ENCODE measurements at regions not wholly inside any gene's neighbourhood (a gene's known extent, or its start where the extent isn't known, plus 50 kb on each side); places are given as distances from the start of the nearest gene placed in this dataset.

DNA sequence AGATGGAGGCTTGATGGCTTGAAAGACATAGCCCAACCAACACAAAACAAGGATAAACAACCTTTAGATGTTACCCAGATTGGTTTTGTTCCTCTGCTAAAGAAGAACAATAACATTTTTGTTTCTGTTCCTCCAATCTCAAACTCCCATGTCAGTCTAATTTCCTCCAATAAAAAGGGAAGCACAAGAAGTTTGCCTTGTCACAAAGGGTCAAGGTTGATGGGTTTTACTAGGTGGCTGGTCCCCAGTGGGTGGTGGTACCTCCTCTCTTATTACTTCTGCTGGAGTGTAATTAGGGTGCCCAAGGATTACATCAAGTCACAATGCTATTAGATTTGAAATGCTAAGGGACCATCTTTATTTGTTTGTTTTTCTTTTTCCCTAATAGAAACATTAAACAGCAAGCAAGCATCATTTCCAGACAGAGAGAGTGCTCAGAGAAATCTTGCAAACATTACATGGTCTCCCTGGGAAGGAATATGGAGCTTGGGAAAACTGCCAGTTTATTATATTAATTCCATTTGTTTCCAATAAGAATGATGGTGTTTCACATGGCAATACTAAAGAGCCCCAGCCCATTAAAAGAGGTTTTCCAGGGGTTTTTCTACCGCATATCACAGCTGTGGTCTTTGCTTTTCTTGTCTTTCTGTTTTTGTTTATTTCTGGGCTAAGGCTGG, 78.3 kb upstream of the AOAH start:
- DNase-seq (ENCODE audit: insufficient read length, low spot score) = no peak
- FAIRE-seq = peak; percentile 54

DNA sequence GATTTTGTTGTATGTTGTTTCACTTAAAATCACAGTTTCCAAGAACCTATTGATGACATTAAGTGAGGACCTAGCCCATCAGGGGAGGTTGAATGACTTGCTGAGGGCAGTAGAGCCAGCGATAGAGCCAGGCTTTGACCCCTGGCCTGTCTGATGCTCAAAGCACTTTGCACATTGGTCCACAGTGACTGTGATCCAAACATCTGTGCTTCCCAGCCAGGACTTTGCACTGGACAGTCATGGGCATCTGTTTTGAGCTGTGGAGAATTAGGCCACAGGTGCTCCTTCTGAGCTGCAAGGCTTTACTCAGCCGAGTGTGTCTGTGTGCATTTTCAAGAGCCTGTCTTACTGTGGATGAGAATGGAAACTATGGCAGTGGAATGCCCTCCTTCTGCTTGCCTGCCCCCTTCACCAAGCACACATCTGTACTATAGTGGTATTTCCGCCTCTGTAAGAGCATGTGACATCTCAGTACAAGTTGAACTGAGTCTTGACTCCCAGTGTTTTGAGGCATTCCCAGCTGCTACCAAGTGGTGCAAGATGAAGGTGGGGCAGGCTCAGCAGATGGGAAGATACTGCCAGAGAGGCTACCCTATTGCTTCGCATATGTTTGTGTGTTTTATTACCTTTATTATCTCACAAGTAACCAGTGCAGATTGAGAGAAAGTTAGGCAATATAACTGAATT, 72.7 kb upstream of the AOAH start:
- DNase-seq (ENCODE audit: insufficient read length, low spot score) (no peak), FAIRE-seq (no peak)

DNA sequence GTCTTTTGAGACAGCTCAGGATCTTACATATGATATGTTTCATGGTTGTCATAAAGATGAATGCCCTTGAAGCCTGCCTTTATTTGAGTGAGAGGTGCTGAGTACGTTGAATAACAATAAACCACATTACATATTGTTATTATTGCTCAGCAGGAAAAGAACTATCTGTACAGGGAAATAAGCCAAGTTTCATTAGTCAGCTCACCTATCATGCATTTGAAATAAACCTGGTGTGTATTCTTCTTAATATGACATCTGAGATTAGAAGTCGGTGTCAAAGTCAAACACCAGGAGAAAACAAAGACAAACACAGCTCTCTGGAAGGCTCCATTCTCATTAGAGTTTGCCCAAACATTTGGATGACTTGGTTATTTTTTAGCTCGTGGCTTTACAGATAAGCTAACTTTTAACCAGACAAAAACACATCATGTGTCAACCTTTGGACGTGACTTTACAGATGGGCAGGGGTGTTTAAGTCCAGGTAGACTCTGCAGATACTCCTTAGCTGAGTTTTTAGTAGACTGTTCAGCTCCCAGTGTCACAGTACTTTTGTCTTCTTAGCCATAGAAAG, 71.2 kb upstream of the AOAH start:
- DNase-seq (ENCODE audit: insufficient read length, low spot score) = no peak
- FAIRE-seq = no peak

DNA sequence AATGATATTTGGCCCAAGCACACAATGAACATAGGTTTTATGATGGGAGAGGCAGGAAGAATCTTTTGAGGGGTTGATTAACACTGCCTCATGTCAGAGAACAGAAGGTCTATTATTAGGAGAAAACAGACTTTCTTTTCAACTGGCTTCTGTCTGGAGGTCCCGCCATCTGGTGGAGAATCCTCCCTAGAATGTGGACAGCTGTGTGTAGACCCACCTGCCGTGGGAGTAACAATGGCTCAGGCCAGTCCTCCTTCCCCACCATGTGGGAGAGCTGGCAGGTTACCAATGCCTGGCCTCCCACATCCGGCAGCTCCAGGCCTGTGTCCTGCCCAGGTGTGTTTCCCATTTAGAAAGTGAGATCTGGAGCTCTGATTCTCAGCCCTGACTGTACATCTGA, 70.4 kb upstream of the AOAH start:
- no peak for DNase-seq (ENCODE audit: insufficient read length, low spot score)

DNA sequence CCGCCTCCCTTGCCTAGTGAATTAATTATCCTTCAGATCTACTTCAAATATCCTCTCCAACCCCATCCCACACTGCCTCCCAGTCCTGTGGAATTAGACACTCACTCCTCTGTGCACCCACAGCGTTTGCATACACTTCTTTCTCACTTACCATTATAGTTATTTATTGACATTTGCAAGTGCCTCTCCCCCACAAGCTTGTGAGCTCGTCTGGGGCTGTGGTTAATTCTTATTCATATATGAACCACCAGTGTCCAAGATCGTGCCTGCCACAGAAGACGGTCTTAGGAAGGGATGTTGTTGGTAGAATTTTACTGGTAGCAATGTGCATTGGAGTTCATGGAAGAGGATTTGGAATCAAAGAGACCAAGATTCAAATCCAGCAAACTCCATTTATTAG, 68.1 kb upstream of the AOAH start:
- DNase-seq (ENCODE audit: insufficient read length, low spot score) (no peak), FAIRE-seq (peak; percentile 63)

More for the DNA sequence above, 70.4 kb upstream of the AOAH start:
- no peak for FAIRE-seq

DNA sequence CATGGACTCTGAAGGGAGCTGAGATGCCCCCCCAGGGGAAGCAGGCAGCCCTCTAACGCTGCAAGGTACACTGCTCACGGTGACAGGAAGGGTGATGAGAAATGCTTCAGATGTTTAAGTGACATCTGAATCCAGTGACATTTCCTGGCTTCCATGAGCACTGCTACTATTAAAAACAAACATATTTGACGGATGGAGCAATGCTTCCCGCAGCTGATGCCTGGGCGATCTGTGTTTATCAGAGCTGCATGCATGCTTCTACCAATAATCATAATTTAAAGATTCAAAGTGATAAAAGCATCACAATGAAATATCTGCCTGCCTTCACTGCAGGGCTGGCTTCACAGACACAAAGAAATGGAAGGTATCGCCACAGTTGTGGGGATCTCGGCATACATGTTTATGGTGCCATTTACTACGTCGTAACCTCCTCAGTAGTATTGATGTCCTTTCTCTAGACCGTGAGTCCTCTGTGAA, 66.1 kb upstream of the AOAH start:
- FAIRE-seq (no peak), DNase-seq (ENCODE audit: insufficient read length, low spot score) (no peak)

DNA sequence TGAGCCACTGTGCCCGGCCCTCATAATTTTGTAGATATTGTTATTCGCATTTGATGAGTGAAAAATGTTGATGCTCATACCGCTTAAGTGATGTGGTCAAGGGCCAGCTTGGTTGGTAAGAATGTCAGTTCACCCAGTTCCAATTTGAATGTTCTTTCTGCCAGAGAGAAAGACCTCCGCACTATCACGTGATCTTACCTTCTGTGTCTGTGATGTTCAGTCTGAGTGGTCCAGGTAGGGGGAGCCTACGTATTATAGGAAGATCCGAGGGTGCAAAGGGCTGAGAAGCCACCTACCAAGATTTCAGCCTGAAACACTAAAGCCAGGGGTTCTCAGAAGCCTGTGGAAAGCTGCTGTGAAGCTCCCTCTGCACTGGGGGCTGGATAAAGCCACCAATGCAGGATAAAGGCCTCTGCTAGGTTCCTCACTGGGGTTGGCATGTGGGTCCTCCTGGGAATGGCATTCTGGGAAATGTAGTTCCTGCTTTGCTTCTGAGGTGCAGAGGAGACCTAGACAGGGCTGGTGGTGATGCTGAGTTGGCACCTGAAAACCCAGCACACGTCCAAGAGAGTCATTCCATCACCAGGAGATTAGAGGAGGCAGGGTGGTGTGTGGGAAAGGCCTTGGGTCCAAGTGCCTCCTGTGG, 64.7 kb upstream of the AOAH start:
- no peak for FAIRE-seq
- DNase-seq (ENCODE audit: insufficient read length, low spot score) = no peak

DNA sequence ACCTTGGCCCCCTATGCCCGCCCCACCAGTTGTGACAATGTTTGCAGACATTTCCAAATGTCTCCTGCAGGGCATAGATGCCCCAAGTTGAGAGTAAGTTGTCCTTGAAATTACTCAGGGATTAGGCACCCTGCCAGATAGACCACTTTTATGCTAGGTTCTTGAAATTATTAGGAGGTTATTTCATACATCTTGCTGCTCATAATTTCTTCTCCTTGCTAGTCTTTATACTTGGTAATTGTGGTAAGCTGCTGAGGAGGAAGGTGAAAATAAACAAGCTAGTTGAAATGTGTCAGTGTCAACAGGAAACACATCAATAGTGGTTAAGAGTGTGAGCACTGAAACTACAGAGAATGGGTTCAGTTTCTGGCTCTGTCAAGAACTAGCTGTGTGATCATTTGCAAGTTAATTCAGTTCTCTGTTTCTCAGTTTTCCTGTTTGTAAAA, 63.7 kb upstream of the AOAH start:
- peak; percentile 71 for FAIRE-seq
- DNase-seq (ENCODE audit: insufficient read length, low spot score) = no peak

DNA sequence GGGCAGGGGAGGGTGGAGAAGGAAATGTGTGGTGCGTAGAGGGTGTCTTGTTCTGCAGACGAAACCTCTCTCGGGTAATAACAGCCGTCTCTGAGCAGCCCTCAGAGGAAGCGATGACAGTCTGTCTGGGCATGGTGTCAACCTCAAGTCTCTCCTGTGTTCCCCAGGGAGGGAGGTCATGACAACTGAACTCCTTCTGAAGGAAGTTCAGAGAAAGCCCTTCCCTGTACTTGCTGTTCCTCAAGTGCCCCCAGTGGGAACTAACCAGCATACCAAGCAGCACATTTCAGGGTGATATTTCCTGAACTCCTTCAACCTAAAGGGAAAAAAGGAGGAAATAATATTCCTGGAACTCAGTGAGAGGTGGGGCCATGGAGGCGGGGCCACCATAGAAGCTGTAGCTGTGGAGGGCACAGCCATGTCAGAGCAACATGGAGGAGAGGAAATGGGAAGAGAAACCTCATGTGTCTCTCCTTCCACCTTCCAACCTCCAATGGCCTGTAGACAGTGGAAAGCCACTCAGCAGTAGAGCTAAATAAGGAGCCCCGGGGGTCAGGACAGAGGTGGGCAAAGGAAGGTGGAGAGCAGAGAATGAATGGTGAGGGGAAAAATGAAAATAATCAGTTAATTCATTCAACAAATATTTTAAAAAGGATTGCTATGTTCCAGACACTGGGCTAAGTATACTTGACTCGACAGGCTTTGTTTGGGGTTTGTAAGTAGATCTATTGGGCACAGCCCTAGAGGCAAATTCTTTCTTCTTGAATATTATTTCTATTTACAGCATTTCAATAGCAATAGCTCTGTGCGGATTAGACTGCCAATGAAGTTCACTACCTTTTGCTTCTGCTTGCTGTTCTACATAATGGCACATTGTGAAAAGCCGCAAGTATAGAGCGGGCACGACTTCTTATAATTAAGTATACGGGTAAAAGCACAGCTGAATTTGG, 61.0 kb upstream of the AOAH start:
- peak; percentile 94 for FAIRE-seq
- DNase-seq (ENCODE audit: insufficient read length, low spot score) = peak; percentile 57

DNA sequence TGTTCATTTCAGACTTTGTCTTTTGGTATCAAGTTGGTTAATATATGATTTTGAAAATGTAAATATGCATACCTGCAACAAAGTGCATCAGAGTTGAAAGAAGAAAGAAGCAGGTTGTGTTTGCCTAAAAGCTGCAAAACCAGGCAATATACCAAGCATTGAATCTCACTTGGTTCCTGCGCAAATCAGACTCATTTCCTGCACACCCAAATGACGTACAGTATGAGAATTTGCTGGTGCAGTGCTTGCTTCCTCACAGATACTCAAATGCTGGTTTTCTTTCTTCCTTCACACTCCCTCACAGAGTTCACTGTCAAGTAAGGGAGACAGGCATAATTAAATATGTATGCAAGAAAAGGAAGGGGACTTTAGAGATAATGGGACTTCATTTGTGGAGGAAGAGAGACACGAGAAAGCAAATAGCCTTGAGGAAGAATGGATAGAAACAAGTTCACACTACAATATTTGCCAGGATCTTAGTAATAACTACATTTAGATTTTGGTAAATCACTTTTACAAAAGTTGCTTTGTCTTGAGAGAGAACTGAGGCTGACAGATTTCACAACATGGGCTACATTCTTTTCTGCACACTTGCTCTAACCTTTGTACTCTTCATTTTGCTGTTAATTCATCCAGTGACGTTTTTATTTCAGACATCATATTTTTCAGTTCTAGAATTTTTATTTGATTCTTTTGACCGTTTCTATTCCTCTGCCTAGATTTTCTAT, 56.9 kb upstream of the AOAH start:
- DNase-seq (ENCODE audit: insufficient read length, low spot score) = no peak
- no peak for FAIRE-seq

DNA sequence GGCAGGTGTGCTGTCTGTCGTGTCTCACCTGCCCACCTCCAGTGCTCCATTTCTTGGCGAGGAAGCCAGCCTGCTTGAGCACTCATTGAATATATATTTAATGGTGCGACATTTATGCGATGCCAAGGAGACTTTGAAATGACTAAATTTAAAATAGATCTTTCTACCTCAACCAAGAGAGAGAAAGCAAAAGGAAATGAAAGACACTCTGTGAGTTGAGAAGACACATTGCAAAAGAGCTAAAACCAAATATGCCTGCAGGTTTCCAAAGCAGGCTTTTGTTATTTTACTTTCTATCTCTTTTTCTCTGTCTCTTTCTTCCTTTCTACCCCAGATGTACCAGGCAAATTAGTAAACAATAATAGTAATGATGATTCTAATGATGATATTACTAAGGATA, 53.6 kb upstream of the AOAH start:
- FAIRE-seq (no peak), DNase-seq (ENCODE audit: insufficient read length, low spot score) (no peak)

DNA sequence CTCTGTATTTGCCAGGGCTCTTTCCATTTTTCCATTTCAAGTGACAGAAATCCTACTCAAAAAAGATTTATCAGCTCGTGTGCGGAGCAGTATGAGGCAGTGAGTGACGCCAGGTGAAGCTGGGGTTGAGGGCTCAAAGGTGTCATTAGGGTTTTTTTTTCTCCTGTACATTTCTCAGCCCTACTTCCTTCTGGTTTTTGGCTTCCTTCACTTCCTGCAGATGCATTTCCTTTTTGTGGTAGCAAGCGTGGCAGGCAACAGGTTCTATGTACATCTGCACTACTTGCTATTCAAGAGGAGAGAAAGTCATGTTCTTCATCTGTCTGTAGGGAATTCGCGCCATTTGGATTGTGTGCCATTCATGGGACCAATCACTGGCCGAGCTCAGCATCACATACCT, 52.8 kb upstream of the AOAH start:
- no peak for DNase-seq (ENCODE audit: insufficient read length, low spot score)
- FAIRE-seq = no peak

DNA sequence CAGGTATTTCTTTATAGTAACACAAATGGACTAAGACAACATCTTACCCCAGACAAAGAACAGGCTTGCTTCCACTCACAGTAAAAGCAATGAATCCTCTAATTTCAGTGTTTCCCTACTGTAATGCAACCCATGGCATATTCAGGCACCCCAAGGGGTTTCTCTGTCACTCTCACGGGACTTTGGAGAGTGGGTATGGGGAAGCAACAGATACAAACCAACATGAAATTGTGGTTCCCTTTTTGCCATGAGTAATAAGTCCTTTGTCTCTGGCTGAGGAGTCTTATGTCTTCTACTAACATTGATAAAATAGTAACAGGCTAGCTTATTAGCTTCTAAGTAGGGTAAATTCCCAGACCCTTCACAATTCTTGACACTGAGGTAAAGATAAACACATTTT, 51.4 kb upstream of the AOAH start:
- DNase-seq (ENCODE audit: insufficient read length, low spot score) (no peak), FAIRE-seq (no peak)

DNA sequence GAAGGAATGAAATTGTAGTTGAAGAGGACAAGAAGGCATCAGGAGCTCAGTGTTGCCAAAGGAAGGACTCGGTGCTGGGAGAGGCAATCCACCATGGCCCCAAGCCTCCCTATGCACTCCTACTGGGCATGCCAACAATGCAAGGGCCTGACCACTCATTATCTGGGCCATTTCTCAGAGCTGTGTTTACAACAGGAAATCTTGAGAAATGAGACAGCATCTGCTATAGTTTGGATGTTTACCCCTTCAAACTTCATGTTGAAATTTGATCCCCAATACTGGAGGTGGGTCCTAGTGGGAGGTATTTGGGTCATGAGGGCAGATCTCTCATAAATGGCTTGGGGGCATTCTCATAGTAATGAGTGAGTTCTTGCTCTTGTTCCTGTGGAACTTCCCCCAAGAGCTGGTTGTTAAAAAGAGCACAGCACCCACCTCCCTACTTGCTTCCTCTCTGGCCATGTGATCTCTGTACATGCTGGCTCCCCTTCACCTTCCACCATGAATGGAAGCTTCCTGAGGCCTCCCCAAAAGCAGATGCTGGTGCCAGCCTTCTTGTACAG, 50.8 kb upstream of the AOAH start:
- DNase-seq (ENCODE audit: insufficient read length, low spot score) (no peak), FAIRE-seq (no peak)
